ENCODE measurements at regions not wholly inside any gene's neighbourhood (a gene's known extent, or its start where the extent isn't known, plus 50 kb on each side); places are given as distances from the start of the nearest gene placed in this dataset.
A peak's percentile ranks its signal among the peaks of the same experiment; 100 is the strongest.

- no peak for TF ChIP-seq CTCF (IDR thresholded peaks at IDR 0.05; ENCODE audit: low read depth, low read length)
- no peak overlapping the region for H3K4me3 ChIP-seq (replicated peaks in 1 of 2; ENCODE audit: low read depth in 2 of 2, low read length in 2 of 2)
- no peak for DNase-seq (ENCODE audit: low read depth in 2 of 2)
Measured at GRCh38 chr16:6644916-6645315, 687.7 kb upstream of the RBFOX1 start.

DNA sequence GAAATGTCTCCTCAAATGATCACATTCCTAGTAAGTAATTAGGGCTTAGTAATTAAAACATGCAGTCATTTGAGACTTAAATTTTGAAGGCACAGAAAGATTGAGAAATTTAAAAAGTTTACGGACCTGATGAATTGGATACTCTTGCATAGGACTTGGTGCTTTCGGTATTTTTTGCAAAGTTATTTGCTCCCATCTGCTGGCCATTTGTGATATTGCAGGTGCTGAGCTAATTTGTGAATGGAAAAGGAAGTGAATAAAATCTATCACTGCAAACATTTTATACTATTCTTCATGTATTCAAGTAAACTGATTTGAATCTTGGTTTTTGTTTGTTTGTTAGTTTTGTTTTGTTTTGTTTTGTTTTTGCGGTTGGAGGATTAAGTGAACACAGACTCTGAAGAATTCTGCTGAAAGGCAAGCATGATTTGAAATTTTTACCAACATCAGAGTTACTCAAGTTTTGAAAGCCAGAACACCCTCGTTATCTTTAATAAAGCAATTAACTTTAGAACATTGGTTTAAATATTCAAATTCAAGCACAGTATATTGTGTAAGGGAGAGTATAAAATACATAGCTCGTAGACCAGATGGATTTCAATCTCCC, 689.5 kb upstream of the RBFOX1 start:
- DNase-seq (ENCODE audit: low read depth in 2 of 2) = peak; percentile 63 to 69
- peak; percentile 75 for TF ChIP-seq CTCF (IDR thresholded peaks at IDR 0.05; ENCODE audit: low read depth, low read length)
- H3K4me3 ChIP-seq (replicated peaks in 1 of 2; ENCODE audit: low read depth in 2 of 2, low read length in 2 of 2) = no peak overlapping the region

GRCh38 chr16:6642271-6642670, 690.4 kb upstream of the RBFOX1 start:
- no peak overlapping the region for H3K4me3 ChIP-seq (replicated peaks in 1 of 2; ENCODE audit: low read depth in 2 of 2, low read length in 2 of 2)
- DNase-seq (ENCODE audit: low read depth in 2 of 2) = no peak
- no peak for TF ChIP-seq CTCF (IDR thresholded peaks at IDR 0.05; ENCODE audit: low read depth, low read length)

DNA sequence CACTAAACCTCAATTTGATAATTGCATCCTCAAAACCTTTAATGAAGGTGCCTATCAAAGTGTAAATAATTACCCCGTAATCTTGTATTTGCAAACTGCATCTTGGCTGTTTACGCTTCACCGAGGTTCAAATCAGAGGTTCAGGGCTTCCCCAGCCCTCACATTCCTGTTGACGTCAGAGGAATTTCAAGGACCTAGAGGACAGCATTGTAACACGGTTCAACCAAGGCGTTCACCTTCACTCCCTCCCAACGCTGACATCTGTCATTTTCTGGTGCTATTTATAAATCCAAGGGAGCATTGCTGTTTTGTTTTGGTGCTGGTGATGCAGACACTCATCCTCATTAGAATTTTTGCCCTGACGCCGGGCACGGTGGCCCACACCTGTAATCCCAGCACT, 691.6 kb upstream of the RBFOX1 start:
- no peak for DNase-seq (ENCODE audit: low read depth in 2 of 2)
- TF ChIP-seq CTCF (IDR thresholded peaks at IDR 0.05; ENCODE audit: low read depth, low read length) = no peak
- H3K4me3 ChIP-seq (replicated peaks in 1 of 2; ENCODE audit: low read depth in 2 of 2, low read length in 2 of 2) = no peak overlapping the region

DNA sequence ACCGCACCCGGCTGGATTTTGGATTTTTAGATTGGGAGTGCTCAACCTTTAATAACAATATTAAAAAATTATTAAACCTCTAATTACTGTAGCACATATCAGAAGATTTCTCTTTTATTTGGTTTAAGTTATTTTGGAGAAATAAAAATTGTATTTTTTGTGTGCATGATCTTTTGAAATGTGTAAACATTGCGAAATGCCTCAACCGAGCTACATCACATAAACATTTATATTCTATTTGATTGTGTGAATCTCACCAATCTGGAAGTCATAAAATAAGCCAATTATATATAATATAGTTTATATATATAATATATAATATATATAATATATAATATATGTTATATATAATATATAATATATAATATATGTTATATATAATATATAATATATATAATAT, 696.2 kb upstream of the RBFOX1 start:
- no peak for TF ChIP-seq CTCF (IDR thresholded peaks at IDR 0.05; ENCODE audit: low read depth, low read length)
- no peak overlapping the region for H3K4me3 ChIP-seq (replicated peaks in 1 of 2; ENCODE audit: low read depth in 2 of 2, low read length in 2 of 2)
- DNase-seq (ENCODE audit: low read depth in 2 of 2) = no peak

GRCh38 chr16:6634151-6634550, 698.5 kb upstream of the RBFOX1 start:
- H3K4me3 ChIP-seq (replicated peaks in 1 of 2; ENCODE audit: low read depth in 2 of 2, low read length in 2 of 2) = no peak overlapping the region
- TF ChIP-seq CTCF (IDR thresholded peaks at IDR 0.05; ENCODE audit: low read depth, low read length) = no peak
- DNase-seq (ENCODE audit: low read depth in 2 of 2) = no peak

- no peak for TF ChIP-seq CTCF (IDR thresholded peaks at IDR 0.05; ENCODE audit: low read depth, low read length)
- H3K4me3 ChIP-seq (replicated peaks in 1 of 2; ENCODE audit: low read depth in 2 of 2, low read length in 2 of 2) = no peak overlapping the region
- DNase-seq (ENCODE audit: low read depth in 2 of 2) = no peak
Measured at GRCh38 chr16:6633456-6633855, 699.2 kb upstream of the RBFOX1 start.
